HL-60 (cell line): ENCODE measurements at regions not wholly inside any gene's neighbourhood (a gene's known extent, or its start where the extent isn't known, plus 50 kb on each side); places are given as distances from the start of the nearest gene placed in this dataset.

Experiments used
- CTCF ChIP-seq: IDR thresholded peaks from one replicate; pipeline ENCODE4 v1.5.1; 2011; ENCODE audit warnings: low read length, control low read depth, inconsistent platforms; ENCODE audit not compliant: insufficient read depth
- GABPA ChIP-seq: IDR thresholded peaks from 2 replicates; pipeline ENCODE4 v1.6.1; 2012; ENCODE audit warnings: low read depth
- POLR2AphosphoS5 ChIP-seq: IDR thresholded peaks from 2 replicates; pipeline ENCODE4 v1.6.1; 2012; ENCODE audit warnings: low read depth
- REST ChIP-seq: IDR thresholded peaks from 2 replicates; pipeline ENCODE4 v1.6.1; 2012; ENCODE audit warnings: low read depth; ENCODE audit not compliant: insufficient replicate concordance
- SPI1 ChIP-seq: IDR thresholded peaks from 2 replicates; pipeline ENCODE4 v1.6.1; 2012; ENCODE audit warnings: low read depth, mild to moderate bottlenecking, borderline replicate concordance

- no peak for TF ChIP-seq CTCF
- TF ChIP-seq REST = no peak
- no peak for TF ChIP-seq POLR2AphosphoS5
- TF ChIP-seq GABPA = no peak
- no peak for TF ChIP-seq SPI1
Observed at GRCh38 chr10:110433740-110434139, 64.0 kb upstream of the DUSP5 start.
